HG02623 (cell line): ENCODE measurements at regions not wholly inside any gene's neighbourhood (a gene's known extent, or its start where the extent isn't known, plus 50 kb on each side); places are given as distances from the start of the nearest gene placed in this dataset.
A peak's percentile ranks its signal among the peaks of the same experiment; 100 is the strongest.

ENCODE experiments used
- ATAC-seq: cut with Tn5 transposase; IDR thresholded peaks from one replicate; pipeline ENCODE4 v1.9.1; 2021; ENCODE audit warnings: moderate library complexity; ENCODE audit not compliant: unreplicated experiment

DNA sequence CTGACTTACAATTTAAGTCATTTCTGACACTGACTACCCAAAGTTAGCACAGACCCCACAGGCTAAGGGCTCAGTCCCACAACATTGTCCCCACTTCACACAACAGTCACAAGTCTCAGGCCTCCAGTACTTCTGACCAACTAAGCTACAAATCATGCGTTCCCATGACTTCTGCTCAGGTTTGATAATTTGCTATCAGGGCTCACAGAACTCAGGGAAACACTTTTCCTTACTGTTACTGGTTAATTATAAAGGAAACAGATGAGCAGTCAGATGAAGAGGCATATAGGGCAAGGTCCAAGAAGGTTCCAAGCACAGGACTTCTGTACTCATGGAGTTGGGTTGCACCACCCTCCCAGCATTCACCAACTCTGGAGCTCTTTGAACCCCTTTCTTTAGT lies 151.2 kb upstream of the TNR start:
- ATAC-seq, result no peak

DNA sequence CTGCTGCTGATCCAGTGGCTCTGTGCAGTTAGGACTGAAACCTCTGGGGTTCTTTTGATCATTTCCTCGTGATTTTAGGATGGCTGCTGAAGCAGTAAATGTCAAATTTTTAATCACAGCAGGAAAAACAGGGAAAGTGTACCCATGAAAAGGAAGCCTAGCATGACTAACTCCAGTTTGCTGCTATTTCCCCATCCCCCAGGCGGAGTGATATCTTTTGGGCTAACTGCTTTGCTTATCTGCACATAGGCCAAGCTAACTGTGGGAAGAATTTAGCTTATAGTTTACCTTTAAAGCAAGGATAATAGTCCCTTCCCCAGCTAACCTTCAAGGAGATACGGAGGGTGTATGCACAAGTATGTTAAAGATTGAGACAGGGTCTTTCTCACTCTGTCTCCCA lies 149.8 kb upstream of the TNR start:
- ATAC-seq, result no peak

DNA sequence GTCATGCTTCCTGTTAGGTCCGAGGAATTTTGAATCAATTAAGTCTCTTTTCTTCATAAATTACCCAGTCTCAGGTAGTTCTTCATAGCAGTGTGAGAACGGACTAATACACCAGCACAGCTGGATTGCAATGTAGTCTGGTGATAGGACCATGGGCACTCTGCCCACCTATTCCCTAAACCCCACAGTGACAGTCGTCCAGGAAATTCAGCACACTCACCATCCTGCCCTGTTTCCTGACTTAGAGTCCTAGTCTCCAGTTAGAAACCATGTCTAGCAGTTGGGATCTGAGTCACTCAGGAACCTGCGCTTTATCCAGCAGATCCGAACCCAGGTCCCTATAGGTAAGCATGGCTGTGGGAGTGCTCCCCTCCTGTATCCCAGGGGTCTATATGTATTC lies 149.3 kb upstream of the TNR start:
- no peak for ATAC-seq

DNA sequence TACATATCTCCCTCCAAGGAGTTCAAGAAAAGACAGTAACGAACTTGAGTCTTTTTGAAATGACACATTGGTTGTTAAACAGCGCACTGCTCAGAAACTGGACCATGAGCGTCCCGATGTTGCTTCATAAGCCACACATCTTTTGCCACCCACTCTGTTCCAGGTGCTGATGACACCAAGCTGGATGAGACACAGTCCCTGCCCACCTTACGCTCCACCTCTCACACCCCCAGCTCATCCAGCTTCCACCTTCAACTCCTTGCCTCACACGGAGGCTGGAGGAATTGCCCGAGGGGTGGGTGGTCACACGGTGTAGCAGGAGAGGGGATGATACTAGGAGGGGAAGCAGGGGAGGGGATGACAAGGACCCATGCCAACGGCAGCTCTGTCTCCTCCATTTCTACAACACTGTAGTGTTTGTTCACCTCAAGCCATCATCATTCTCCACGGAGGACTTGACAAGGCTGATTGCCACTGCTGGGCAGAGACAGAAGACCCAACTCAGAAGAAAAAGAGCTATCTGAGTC lies 148.5 kb upstream of the TNR start:
- no peak for ATAC-seq

DNA sequence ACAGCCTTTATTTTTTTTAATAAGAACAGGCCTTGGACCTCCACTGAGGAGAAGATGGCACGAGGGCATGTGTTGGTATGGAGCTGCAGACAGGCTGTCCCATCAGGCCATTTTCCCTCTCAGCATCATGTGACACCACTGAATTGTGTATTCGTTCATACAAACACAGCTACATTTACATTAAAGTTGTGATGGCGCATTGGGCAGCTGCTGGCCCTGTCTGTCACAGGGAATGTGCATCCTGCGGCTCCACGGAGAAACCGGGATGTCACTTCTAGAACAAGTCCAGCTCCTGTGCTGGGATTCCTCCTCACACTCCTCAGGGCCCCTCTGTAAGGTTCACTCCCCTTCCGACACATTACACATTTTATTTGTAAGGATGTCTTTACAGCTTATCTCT lies 147.6 kb upstream of the TNR start:
- no peak for ATAC-seq

DNA sequence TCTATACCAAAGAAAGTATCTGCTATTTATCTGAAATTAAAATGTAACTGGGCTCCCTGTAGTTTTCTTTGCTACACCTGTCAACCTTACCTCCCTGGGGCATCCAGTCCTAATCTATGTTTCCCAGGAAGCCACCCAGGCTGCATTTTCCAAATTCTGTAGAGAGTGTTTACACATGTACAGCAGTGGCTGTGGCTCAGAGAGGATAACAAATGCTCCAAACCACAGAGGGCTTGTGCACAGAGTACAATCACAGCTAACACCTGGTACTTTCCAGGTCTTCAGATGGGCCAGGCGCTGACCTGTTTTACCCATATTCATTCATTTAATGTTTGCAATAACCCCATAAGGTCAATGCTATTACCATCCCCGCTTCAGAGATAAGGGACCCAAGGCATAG lies 146.5 kb upstream of the TNR start:
- ATAC-seq, result no peak

DNA sequence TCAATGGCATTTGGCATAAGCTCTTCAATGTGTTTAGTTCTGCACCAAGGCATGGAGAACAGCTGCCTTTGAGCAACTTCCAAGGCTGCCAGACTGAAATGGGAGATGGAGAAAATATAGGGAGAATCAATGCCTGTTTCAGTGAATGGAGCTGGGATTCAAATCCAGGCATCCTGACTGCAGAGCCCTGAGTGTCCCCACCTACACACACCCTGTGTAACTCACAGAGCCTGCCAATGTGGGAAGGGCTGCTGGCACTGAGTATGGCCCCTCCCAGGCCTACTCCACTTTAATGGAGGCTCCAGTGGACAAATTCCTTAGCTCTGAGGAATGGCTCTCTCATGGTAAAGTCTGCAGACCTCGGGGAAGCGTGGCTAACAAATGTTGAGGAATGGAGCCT lies 145.6 kb upstream of the TNR start:
- no peak for ATAC-seq

DNA sequence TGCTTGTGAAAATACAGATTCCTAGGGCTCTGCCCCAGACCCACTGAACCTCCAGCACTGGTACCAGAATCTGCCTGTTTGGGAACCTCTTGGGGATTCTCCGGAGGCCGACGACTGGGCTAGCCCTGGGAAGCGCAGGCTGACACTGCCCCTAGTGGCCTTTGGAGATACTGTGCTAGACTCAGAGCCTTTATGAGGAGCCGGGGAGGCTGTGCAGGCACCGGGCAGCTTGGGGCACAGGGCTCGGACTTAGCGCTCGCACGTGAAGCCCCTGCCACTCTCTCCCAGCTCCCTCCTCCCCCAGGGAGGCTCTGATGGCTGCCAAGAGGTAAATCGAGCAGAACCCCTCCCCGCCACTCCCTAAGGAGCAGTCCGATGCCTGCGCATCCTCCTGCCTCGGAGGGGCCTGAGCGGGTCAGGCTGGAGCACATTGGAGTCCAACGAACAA lies 144.6 kb upstream of the TNR start:
- peak; percentile 68 for ATAC-seq

- ATAC-seq, result no peak
Observed at GRCh38 chr1:175887521-175887920, 144.1 kb upstream of the TNR start.

DNA sequence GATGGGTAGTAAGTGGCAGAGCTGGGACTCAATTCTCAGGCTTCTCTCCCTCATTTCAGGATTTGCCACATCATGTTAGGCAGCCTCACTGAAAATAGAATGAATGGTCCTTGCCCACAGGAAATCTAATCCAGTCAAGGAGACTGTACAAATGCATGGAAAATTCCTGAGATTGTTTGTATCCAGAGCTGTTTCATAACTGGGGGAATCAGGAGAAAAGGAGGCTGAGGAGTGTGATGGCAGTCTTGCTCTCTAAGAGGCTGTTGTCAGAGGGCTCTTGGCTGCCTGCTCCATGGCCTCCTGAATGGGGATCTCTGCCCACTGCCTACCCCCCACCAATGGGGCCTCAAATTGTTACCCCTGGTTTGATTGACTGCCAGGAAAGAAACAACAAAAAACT lies 141.9 kb upstream of the TNR start:
- ATAC-seq, result no peak

DNA sequence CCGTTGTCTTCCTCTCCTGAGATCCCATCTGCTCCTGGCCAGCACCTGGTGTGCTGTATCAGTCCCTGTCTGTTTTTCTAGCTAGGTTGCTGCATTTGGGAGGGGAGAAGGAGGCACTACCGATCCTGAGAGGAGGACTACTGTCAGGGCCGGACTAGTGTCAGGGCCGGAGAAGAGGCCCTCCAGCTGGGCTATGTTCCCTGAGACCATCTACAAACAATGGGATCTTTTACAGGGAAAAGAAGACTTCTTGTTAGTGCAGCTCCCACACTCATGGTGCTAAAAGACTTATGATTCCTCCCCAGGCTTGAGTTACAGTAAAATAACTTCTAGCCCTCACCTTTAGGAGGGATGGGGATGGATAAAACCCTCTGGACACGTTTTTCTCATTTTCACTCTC lies 141.0 kb upstream of the TNR start:
- no peak for ATAC-seq

DNA sequence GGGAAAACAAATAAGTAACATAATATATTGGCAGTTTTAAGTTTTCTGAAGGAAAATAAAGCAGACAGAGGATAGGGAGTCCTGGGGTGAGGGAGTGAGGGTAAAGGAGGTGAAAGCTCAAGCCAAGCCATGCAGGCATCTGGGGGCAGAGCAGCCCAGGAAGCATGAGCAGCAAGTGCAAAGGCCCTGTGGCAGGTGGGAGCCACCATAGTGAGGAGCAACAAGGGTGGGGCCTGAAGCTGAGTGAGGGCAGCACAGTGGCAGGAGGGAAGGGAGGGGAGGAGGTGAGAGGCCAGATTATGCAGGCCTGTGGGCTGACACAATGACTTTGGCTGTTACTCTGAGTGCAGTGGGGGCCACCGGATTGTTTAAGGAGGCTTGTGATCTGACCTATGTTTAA lies 138.8 kb upstream of the TNR start:
- ATAC-seq, result no peak

- ATAC-seq, result no peak
Observed at GRCh38 chr1:175881246-175881976, 138.0 kb upstream of the TNR start.

GRCh38 chr1:175878775-175879174 lies 135.4 kb upstream of the TNR start:
- no peak for ATAC-seq

- no peak for ATAC-seq
Observed at GRCh38 chr1:175877939-175878737, 134.7 kb upstream of the TNR start.

DNA sequence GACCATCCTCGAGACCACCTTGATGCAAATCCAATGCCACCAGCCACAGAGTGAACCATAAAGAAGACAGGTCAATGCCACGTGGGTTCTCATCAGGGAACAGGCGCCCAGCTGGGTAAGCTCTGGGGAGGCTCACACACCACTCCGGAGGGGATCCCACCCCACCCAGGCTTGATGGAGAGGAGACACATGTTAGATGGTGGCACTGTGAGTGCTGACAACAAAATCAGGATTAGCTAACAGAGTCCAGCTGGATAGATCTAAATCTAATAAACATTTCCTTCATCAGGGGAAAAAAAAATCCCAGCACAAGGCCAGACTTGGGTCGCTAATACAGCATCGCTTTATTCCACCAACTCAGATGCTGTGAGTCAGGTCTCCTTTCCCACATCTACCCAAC lies 132.2 kb upstream of the TNR start:
- no peak for ATAC-seq

- no peak for ATAC-seq
Observed at GRCh38 chr1:175874081-175874480, 130.7 kb upstream of the TNR start.

- peak; percentile 67 for ATAC-seq
Observed at GRCh38 chr1:175873290-175873935, 130.0 kb upstream of the TNR start.

DNA sequence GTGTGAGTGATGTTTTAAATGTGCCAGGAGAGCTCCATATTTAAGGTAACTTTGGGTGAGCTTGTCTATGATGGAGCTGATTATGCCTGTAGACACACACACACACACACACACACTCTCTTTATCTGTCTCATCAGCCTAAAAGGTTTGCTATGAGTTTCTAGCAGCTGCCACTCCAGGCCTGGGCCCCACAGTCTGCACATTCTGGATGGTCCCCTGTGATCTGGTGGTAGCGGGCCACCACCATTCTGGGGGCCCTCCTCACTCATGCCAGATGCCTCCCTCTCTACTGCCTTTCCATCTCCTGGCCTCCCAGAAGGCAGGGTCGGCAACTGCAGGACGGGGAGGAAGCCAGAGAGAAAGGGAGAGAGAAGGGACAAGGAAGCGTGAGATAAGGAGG lies 129.2 kb upstream of the TNR start:
- ATAC-seq, result no peak

GRCh38 chr1:175871647-175872046 lies 128.3 kb upstream of the TNR start:
- no peak for ATAC-seq

DNA sequence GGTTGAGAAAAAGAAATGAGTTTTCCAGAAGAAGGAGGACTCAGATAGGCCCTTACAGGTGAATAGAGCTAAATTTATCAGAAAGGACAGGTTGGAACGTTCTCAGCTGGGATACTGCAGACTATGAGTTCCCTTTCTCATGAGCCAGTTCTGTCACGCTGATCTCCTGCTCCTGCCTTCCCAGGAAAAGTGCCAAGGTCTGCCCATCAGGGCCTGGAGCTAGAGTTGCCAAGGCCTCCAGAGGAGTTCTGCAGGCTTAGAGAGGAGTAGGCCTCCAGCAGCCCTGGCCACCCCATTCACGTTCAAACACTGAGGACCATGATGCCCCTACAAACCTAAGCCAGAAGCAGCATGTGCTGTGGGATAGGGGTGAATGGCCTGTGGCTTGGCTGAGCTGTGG lies 126.8 kb upstream of the TNR start:
- no peak for ATAC-seq

DNA sequence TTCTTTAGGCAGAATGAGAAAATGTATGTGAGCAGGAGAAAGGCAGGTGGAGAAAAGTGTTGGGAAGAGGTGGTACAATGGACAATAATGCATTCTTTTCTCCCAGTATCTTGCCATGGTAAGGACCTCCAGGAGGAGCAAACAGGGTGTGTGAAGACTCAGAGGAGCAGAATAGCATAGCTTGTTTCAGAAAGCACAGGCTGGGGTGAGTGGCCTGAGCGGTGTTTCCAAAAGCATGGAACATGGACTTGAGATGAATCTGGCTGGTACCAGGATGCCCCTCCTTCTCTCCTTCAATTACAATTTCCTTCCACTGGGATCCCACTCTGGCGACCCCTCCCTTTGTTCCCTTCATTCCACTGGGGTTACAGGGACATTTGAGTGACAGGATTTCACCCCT lies 123.4 kb upstream of the TNR start:
- ATAC-seq, result no peak
